Right kidney (tissue), 1 donor: ENCODE measurements at regions not wholly inside any gene's neighbourhood (a gene's known extent, or its start where the extent isn't known, plus 50 kb on each side); places are given as distances from the start of the nearest gene placed in this dataset.
"Not testable (repeated sequence)": the region's sequence is repeated elsewhere in the genome, so short reads cannot be mapped to it uniquely, and the experiment has no call there.

Source experiments
- DNase-seq: peaks from one replicate; pipeline ENCODE4 v3.0.0-alpha.2; 2016

DNA sequence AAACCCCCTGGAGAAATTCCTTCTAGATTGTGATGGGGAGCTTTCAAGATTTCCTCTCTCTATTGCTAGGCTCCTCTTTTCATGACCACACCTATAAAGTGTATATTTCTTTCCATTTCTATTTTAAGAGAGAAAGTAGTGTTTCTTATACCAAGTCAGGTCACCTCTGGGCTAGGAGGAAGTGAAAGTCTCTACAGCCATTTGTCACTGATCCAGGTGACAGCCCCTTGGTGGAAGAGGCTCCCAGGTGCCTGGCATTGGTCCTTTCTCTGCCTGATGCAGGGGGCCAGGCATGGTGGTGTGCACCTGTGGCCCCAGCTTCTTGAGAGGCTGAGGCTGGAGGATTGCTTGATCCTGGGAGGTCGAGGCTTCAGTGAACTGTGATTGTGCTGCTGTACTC lies 64.7 kb downstream of the DHCR7 start:
- DNase-seq, result no peak

DNA sequence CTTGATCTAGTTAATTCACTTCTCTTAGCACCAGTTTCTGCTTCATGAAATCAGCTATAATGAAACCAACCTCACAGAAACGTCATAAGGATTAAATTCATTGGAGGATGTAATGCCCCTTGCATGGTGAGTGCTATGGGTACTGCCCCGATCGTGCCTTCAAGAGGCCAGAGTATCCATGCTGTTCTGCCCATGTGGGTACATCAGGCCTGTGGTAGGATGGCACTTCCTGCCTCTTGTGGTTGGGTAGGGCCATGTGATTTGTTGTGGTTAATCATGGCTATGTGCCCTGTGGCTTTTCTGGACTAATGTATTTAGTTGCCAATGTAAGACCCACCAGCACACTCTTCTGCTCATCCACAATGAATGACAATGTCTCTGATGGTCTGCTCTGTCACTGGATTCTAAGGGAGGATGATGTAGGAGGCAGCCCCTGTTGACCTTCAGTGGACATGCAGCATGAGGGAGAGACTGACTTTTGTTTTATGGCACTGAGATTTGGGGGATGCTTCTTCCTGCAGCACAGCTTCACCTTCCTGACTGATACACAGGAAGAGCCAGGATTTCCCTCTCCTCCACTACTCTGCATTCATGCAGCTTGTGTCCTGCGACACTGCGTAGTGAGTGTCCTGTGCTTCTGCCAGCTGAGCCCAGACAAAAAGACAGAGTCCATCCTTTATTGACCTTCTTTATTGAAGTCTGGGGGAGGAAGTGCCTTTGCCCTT lies 66.2 kb downstream of the DHCR7 start:
- DNase-seq, result no peak

DNA sequence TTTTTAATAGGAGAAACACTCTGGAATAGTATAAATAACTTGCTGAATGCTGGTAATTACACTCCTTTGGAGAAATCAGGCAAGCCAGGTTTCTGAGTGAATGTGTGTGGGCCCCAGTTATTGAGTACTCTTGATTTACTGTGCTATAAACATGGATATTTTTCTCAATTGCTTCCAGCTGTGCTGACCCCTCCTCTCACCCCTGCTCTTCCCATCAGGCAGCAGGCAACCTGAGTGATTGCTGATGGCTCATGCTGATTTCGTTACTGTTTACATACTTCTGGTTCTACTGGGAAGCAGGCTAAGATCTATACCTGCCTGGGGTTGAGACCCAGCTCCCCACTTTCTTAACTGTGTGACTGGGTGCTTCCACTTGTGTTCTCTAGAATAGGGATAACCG lies 68.5 kb downstream of the DHCR7 start:
- DNase-seq, result no peak

DNA sequence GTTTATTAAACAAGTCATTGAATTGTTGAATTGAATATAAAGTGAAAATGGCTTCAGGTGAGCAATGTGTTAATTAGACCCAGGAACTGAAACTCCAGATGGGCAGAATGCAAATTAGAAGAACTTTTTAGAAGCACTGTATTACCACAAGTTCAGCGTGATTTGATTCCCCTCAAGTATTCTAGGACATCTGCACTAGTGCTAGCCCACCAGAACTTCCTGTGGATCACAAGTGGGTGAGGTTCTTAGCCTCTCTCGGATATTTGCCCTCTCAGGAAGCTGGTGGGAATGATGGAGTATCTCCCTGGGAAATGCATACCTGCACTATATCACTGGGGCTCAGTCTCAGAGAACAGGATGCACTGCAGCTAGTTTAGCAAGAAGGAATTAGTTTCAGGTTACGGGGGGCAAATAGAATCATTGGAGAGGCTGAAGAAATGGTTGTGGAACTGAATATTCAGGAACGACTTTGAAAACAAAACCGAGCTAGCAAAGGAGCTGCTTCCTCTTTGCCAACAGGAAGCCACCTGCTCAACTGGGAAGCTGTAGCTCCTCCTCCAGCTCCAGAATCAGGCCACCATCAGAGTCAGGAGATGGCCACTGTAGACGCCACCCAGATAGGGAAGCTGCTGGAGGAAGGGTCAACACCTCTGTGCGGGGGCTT lies 74.3 kb downstream of the DHCR7 start:
- DNase-seq, result no peak

DNA sequence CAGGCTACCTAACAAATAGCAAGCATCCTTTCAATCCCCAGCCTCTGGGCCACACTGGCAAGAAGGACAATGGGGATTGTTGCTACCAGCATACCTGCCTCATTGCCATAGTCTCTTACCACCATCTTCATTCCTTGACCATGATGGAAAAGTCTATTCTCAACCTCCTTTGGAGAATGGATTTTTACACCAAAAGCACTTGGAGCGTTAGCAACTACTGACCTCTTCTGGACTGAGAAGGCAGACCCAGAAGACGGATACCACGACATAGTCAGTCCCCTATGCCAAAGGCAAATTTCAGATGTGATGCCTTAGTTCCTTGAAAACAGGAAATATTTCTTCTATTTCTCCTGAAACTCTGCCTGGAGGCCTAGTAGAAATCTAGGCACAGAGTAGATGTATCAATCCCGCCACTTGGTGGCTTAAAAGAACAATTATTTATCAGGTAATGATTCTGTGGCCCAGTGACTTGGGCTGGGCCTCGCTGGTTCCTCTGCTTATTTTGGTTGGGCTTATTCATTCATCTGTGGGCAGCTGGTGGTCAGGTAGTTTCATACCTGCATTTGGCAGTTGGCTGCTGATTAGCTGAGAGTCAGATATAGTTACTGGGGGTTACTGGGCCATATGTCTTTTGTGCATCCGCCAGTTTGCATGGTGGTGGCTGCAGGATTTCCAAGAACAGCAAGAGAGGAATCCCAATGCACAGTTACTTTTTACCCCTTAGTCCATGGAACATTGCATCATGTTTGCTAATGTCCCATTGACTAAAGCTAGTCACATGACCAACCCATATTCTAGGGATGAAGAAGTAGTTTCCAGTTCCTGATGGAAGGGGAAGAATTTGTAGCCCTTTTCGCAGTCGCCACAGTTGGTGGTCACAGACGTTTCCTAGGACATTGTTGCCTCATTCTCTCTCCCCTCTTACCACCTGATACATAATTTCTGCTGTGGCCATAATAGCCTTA lies 75.2 kb downstream of the DHCR7 start:
- no peak for DNase-seq

DNA sequence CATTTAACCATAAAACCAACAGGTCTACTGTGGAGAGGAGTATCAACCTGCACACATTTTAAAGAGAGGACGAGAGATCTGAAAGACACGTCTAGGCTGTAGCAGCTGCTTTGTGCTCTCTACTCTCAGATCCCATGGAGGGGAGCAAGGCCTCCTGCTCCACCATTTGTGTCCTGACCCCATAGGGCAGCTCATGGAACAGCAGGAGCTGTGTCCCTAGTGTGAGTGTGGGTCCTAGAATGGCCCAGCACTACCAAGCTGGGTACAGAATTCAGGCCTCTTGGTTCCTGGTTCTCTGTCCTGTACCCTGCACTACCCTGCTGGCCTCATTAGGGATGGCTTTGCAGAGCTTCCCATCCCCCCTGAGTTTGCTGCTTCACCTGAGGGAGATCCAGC lies 76.5 kb downstream of the DHCR7 start:
- DNase-seq, result no peak

DNA sequence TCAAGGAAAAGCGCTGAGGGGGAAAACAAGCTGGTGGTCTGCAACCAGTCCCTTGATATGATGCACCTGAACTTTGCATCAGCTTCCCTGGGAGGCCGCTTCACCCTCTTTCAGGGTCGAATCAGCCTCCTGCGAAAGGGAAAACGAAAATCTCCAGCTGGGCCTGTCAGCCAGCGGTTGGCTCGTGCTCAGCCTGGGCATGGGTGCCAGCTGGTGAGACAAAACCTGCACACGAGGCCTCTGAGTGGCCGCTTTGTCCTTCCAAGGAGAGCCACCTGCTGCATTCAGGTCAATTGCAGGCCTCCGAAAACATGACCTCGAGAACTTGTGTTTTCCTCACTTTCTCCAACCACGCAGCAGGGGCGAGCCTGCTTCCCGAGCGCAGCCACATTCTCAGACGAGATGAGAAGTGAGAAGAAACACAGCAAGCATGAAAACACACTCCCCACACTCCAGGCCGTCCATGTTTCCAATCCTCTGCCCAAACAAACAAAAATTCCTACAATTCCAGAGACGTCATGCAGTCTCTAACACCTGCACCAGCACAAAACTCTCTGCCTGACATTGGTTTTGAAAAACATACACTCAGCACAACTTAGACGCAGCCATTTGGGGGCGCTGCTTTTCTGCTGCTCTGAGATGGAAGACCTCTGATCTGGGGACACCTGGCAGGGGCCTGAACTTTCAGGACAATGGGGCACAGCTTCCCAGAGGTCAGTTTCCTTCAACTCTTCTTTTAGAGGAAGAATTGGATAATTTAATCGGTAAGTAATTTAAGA lies 77.1 kb downstream of the DHCR7 start:
- no peak for DNase-seq

DNA sequence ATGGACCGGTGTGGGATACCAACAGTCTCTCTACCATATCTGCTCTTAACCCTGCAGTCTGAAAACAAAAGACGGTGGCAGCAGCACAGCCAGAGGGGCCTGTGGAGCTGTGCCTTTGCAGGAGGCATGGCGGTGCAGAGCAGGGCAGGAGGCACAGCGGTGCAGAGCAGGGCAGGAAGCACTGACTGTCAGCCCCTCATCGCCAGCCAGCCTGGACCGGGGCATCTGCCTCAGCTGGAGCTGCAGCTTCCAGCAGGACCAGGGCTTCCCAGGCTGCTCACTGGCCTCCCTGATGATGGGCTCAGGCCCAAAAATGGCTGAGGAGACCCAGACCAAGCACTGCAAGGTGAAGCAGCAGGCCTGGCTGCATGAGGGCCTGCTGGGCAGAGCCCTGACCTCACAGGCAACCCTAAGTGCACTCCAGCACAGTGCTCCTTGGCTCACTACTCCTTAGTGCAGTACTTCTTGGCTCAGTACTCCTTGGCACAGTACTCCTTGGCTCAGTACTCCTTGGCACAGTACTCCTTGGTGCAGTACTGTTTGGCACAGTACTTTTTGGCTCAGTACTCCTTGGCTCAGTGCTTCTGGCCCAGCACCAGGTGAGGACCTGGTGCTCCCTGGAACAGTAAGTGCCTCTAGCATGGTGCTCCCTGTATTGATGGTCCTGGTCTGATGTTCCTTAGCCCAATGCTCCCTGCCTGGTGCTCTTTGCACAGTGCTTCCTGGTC lies 78.0 kb downstream of the DHCR7 start:
- DNase-seq, result no peak

DNA sequence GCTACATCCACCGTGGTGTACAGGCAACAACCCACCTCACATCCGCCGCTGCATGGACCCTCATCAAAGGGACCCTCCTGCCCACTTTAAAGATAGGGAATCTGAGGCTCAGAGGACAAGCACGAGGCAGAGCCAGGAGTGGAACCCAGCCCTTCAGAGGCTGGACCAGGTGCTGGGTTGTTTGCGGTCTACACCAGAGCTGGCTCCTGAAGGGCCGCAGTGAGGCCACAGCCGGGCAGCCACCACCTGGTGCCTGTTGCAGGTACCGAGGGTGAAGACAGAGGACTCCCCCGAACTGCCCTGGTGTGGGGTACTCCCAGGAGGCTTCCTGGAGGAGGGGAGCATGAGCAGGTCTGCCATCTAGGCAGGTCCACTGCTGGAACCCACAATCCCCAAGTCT lies 78.8 kb downstream of the DHCR7 start:
- no peak for DNase-seq

DNA sequence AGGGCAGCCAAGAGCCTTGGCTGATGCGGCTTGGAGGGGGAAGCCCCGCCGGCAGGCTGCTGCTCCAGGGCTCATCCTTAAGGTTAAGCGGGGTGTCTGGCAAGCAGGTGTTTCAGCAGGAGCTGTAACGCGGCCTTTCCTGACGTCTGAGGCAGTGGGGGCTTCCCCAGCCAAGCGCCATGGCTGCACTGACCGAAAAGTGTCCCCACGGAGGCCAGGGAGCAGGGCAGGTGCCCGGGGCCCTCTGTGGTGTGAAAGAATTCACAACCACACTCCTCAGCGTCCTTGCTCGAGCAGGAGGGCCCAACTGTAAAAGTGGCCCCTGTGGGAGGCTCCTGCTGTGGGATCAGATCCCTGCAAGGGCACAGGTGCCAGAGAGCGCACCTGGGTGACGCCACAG lies 79.2 kb downstream of the DHCR7 start:
- DNase-seq, result no peak

DNA sequence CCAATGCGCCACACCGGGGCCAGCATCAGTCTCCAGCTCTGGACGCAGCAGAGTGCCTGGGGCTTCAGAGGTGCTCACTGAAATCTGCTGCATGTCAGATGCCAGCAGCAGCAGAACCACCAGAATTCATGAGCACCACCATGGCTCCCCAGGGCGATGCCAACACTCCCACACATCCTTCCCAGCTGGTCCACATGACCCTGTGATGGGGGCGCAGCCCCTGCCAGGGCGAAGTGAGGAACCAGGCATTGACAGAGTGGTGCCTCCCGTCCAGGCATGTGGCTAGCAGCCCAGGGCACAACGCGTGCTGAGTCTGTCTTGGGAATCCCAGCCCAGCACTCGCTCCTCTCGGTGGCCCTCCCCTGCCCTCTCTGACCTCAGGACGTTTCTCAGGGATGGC lies 80.4 kb downstream of the DHCR7 start:
- no peak for DNase-seq

DNA sequence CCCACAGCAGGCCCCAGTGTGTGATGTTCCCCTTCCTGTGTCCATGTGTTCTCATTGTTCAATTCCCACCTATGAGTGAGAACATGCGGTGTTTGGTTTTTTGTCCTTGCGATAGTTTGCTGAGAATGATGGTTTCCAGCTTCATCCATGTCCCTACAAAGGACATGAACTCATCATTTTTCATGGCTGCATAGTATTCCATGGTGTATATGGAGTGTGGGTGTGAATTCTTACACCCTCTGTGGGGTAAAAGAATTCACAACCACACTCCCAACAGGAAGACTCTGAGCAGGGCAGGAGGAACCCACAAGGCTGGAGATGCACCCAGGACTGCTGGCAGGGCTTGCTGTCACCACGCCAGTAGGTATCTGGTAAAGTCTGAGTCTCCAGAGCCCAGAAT lies 80.9 kb downstream of the DHCR7 start:
- not testable (repeated sequence) for DNase-seq

DNA sequence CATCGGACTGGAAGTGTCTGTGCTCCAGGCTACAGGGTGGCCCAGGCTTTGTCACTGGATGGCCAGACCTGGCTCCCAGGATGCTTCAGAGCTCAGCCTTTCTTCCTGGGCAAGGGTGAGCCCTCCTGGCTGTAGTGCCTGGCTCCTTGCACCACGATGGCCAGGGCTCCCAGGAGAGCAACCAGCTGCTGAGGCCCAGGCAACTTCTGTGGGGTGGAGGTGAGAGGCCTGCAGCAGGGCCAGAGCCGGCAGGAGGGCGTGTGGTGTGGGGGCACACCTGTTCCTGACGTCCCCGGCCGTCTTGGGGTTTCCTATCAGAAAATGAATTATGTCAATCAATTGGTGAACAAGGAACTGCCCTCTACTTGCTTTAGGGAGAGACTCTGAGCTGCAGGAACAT lies 82.1 kb downstream of the DHCR7 start:
- no peak for DNase-seq

DNA sequence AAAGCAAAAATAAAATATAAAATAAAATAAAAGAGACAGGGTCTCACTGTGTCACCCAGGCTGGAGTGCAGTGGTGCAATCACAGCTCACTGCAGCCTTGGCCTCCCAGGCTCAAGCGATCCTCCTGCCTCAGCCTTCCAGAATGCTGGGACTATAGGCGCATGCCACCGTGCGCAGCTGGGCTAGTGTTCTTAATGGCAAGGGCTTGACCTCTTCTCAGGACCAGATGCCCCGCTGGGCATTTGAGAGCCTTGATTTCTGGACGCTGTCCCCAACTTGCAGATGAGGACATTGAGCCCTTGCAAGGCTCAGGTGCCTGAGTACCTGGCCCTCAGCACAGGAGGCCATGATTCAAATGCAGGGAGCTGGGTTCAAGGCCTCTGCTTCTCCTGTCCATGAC lies 82.6 kb downstream of the DHCR7 start:
- no peak for DNase-seq

DNA sequence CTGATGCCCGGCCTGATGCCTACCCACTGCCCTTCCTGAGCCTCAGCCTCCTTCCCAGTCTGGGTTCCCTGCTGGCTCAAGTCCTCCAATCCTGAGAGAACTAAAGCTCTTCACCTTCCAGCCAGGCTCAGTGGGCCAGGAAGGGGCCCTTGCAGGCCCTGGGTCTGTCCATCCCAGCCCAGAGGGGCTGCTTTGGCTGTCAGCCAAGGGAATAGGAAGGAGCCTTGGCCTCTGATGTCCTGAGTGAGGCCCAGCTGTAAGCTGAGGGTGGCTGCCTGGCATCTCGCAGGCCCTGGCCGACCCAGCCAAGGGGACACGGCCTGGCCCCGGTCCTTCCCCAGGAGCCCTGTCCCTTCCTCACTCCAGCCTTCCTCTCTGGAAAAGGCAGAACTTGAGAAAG lies 83.4 kb downstream of the DHCR7 start:
- no peak for DNase-seq

DNA sequence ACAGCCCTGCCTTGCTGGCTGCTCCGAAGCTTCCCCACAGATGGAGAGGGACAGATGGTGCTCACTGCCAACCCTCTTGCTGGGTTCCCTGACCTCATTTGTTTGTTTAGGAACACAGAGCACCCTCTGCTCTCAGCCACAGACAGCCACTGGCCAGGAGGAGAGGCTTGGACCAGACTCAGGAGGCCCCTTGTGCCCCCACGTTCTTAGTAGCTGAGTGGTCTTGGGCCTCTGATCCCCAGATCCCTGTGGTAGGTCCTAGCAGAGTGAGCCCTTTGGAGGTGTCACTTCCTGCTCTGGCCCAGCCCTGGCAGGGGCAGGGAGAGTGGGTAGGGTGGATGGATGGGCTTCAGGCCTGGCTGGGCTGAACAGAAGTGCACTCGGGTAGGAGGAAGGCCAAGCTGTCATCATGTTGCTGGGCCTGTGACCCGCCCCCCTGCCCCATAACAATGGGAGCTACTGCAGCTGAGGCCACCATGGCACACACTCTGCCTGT lies 84.0 kb downstream of the DHCR7 start:
- no peak for DNase-seq

DNA sequence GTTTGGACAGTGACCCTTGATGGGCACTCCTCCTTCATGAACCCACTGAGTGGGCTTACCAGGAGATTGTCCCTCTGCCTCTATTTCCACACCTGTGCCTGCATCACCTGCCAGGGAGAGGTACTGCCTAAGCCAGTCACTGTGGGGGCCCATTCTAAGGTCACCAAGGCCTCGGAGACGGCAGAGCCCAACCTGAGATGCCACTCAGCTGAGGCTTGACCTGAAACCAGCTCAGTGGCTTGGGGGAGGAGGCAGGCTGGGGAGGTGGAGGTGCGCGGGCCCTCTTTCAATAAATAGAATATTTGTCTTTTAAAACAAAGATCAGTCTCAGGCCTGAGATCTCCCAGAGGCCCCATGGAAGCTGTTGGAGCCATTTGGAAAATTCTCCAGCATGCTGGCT lies 84.5 kb downstream of the DHCR7 start:
- no peak for DNase-seq

DNA sequence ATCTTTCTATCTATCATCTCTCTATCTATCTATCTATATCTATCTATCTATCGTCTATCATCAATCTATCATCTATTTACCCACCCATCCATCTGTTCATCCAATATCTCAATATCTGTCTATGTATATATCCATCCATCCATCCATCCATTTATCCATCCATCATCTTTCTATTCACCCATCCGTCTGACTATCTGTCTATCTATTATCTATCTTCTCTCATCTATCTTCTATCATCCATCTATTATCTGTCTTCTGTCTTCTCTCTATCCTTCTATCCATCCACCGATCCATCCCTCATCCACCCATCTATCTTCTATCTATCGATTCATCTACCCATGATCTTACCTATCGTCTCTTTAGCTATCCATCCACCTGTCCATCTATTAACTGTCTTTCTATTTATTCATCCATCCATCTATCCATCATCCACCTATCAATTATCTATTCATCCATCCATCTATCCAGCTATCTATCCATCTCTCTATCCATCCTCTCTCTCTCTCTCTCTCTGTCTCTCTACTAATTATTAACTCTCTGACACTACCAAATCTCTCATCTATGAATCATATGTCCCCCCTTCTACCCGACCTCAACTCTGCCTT lies 89.1 kb downstream of the DHCR7 start:
- DNase-seq, result no peak

DNA sequence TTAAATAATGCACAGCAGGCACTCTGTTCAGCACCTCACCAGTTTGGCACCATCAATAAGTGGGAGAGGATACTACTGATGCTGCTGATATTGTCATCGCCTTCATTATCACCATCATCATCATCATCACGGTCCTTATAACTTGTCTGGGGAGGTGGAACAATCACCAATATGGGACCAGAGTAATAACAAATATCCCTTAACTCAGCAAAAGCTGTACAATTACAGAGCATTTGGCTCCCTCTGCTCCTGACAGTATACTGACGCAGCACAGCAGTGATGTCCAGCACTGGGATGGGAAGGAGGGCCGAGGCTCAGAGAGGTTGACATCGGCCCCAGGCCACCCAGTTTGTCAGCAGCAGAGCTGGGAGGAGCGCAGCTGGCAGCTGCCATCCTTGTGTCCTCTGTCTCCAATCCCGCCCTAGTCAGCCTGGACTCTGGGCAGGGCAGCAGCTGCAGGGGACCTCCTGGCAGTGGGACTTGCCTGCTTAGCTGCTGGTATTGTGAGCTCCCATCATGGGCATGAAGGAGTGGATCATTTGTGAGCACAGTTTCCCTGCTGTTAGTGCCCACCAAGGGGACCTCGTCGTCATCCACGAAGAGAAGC lies 90.0 kb downstream of the DHCR7 start:
- DNase-seq, result no peak

DNA sequence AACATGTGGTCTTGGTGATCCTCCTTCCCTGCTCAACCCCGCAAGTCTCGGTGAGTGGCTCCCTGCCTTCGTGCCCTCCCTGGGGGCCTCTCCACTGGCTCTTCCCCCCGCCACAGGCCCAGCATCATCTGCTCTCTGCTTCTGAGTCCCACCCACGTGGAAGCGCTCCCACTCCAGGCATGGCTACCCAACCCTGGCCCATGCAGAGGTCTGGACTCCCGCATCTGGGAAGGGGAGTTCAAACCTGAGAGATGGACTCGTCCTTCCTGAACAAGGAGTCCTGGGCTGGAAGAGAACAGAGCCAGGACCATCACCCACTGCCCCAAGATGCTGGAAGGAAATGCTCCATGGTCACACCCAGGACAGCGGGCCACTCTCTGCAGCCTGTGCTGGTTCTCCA lies 90.8 kb downstream of the DHCR7 start:
- no peak for DNase-seq

DNA sequence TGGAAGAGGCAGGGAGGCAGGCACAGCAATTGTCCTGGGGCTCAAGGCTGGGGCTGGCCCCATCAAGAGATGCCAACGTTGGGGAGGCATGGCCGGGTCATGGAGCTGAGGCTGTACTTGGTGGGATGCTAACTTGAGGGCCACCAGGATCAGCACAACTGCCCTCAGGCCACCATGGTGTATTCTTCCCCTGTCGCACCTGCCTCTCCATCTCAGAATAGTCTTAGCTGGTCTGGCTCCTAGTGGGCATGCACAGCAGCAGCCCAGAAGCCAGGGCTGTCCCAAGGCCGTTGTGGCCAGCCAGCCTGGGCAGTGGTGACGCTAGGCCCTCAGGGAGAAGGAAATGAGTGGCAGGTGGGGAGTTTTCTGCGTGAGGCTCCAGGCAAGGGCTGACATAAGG lies 91.3 kb downstream of the DHCR7 start:
- no peak for DNase-seq
